GM12878 (cell line): ENCODE measurements at regions not wholly inside any gene's neighbourhood (a gene's known extent, or its start where the extent isn't known, plus 50 kb on each side); places are given as distances from the start of the nearest gene placed in this dataset.

Experiments used
- ATAC-seq: fragments of 200-7000 bp; cut with Tn5 transposase; 3 replicates; pipeline ENCODE4 v1.9.1; 2020; ENCODE audit warnings: mild to moderate bottlenecking, moderate library complexity
- BruUV-seq: library from RNA; stranded (reverse); fragments of 400-500 nt; replicated peaks from 2 replicates; lab custom pipeline; 2021; lab: Mats Ljungman, UMichigan
- CTCF ChIA-PET: fragments of 300-600 bp; sonication (Branson Sonifier 250); formaldehyde crosslinking; extraction: SDS; loops from one replicate; lab custom pipeline; 2021; ENCODE audit warnings: inconsistent platforms; lab: Yijun Ruan, JAX
- POLR2A ChIA-PET: fragments of 350-600 bp; formaldehyde crosslinking; extraction: SDS; loops from one replicate; lab custom pipeline; 2021; ENCODE audit warnings: inconsistent platforms; lab: Charles Lee
- RAD21 ChIA-PET: fragments of 300-600 bp; sonication (Branson Sonifier 250); formaldehyde crosslinking; loops from one replicate; lab custom pipeline; 2023; ENCODE audit warnings: antibody characterized with exemption; ENCODE audit not compliant: unreplicated experiment; lab: Charles Lee
- SMC1A ChIA-PET: fragments of 300-600 bp; sonication (Branson Sonifier 250); formaldehyde crosslinking; loops from one replicate; lab custom pipeline; 2023; ENCODE audit not compliant: unreplicated experiment, uncharacterized antibody; lab: Charles Lee
- DNase-seq: peaks from one replicate; pipeline ENCODE4 v3.0.0-alpha.2; 2011; ENCODE audit warnings: low read depth, low spot score
- FAIRE-seq: peaks from 3 replicates; lab custom pipeline; 2011; peaks lifted over from hg19 to GRCh38; lab: Jason Lieb, UNC
- H2AFZ ChIP-seq: 2 replicates; pipeline ENCODE4 v1.6.0; 2011; ENCODE audit warnings: low read depth, low read length, control low read depth; ENCODE audit not compliant: control insufficient read depth
- H3K27ac ChIP-seq: 2 replicates; pipeline ENCODE4 v1.5.1; 2011; ENCODE audit warnings: control low read depth; ENCODE audit not compliant: control insufficient read depth, insufficient read depth
- H3K27me3 ChIP-seq, 2 experiments: replicated peaks in 1 of 2; 2 replicates each; pipeline versions ENCODE4 v1.6.0 to v1.6.1; 2011; ENCODE audit warnings: low read length in 1 of 2; ENCODE audit not compliant: control insufficient read depth in 2 of 2, insufficient read depth in 2 of 2
- H3K36me3 ChIP-seq, 2 experiments: 2 replicates each; pipeline ENCODE4 v1.5.1; 2011; ENCODE audit warnings: low read length in 1 of 2; ENCODE audit not compliant: control insufficient read depth in 2 of 2, insufficient read depth in 2 of 2
- H3K4me1 ChIP-seq: 2 replicates; pipeline ENCODE4 v1.6.1; 2011; ENCODE audit warnings: mild to moderate bottlenecking, low read length, moderate library complexity, mixed read lengths; ENCODE audit not compliant: control insufficient read depth, insufficient read depth
- H3K4me2 ChIP-seq: 2 replicates; pipeline ENCODE4 v1.6.0; 2011; ENCODE audit warnings: control low read depth; ENCODE audit not compliant: control insufficient read depth, insufficient read depth
- H3K4me3 ChIP-seq: fragments of 200-600 bp; sonication (generic); 2 replicates; pipeline ENCODE4 v1.5.1; 2016
- H3K79me2 ChIP-seq: 2 replicates; pipeline ENCODE4 v1.6.0; 2011; ENCODE audit warnings: low read length; ENCODE audit not compliant: control insufficient read depth, insufficient read depth
- H3K9ac ChIP-seq: 2 replicates; pipeline ENCODE4 v1.8.0; 2011; ENCODE audit warnings: low read length, control low read depth, mixed read lengths; ENCODE audit not compliant: control insufficient read depth, insufficient read depth
- H3K9me3 ChIP-seq: replicated peaks from 3 replicates; pipeline ENCODE4 v1.5.1; 2011; ENCODE audit warnings: mild to moderate bottlenecking, low read length; ENCODE audit not compliant: control insufficient read depth, insufficient read depth
- H4K20me1 ChIP-seq: 2 replicates; pipeline ENCODE4 v1.6.0; 2011; ENCODE audit not compliant: control insufficient read depth, insufficient read depth
- GABPA ChIP-seq: IDR thresholded peaks from 2 replicates; pipeline ENCODE4 v1.6.1; 2014; ENCODE audit warnings: antibody characterized with exemption, low read depth, mild to moderate bottlenecking, inconsistent platforms
- HDGF ChIP-seq: fragments of 450-650 bp; IDR thresholded peaks from 2 replicates; pipeline ENCODE4 v1.6.1; 2016; ENCODE audit warnings: antibody characterized with exemption
- IKZF1 ChIP-seq: fragments of 450-650 bp; conservative IDR thresholded peaks from 2 replicates; pipeline ENCODE4 v1.6.1; 2017; ENCODE audit warnings: antibody characterized with exemption, mild to moderate bottlenecking
- MEF2A ChIP-seq: IDR thresholded peaks from 2 replicates; pipeline ENCODE4 v1.6.1; 2011; ENCODE audit warnings: low read depth, mild to moderate bottlenecking, low read length, moderate library complexity; ENCODE audit not compliant: insufficient read depth
- NBN ChIP-seq: fragments of 450-650 bp; IDR thresholded peaks from 2 replicates; pipeline ENCODE4 v1.6.1; 2016
- NFIC ChIP-seq: IDR thresholded peaks from 2 replicates; pipeline ENCODE4 v1.6.1; 2012; ENCODE audit warnings: low read depth, mild to moderate bottlenecking, inconsistent platforms, low read length, moderate library complexity
- RAD21 ChIP-seq: IDR thresholded peaks from 2 replicates; pipeline ENCODE4 v1.6.1; 2011; ENCODE audit warnings: mild to moderate bottlenecking, low read depth, low read length, moderate library complexity; ENCODE audit not compliant: insufficient read depth
- RCOR1 ChIP-seq: conservative IDR thresholded peaks from 2 replicates; pipeline ENCODE4 v1.6.1; 2012; ENCODE audit warnings: low read depth, low read length, improper control_type of control experiment
- RELB ChIP-seq: fragments of 450-650 bp; IDR thresholded peaks from 2 replicates; pipeline ENCODE4 v1.6.1; 2017; ENCODE audit warnings: low read depth, mild to moderate bottlenecking, moderate library complexity
- RUNX3 ChIP-seq: IDR thresholded peaks from 2 replicates; pipeline ENCODE4 v1.6.1; 2012; ENCODE audit warnings: low read length, inconsistent platforms
- SMAD1 ChIP-seq: fragments of 450-650 bp; IDR thresholded peaks from 2 replicates; pipeline ENCODE4 v1.6.1; 2018; ENCODE audit warnings: mild to moderate bottlenecking, low read depth; ENCODE audit not compliant: partially characterized antibody
- SRF ChIP-seq, 2 experiments: IDR thresholded peaks; 2 replicates each; pipeline ENCODE4 v1.6.1; 2011; ENCODE audit warnings: low read depth in 2 of 2, low read length in 2 of 2, mild to moderate bottlenecking in 1 of 2, moderate library complexity in 1 of 2
- YY1 ChIP-seq: IDR thresholded peaks from 2 replicates; pipeline ENCODE4 v1.6.1; 2011; ENCODE audit warnings: low read depth, mild to moderate bottlenecking, low read length
- WGBS: methylation state at CpG from one replicate; pipeline ENCODE4 v1.1.6; 2016; ENCODE audit warnings: low lambda C conversion rate; ENCODE audit not compliant: insufficient replicate concordance, insufficient coverage; ENCODE audit errors: missing lambda C conversion rate; 5-methylcytosine and 5-hydroxymethylcytosine counted together
- in situ Hi-C: fragments of 300-500 bp; cut with MboI; formaldehyde crosslinking; loops from 9 replicates; pipeline ENCODE4 v1.14.3; 2018; ENCODE audit warnings: mixed read lengths
- intact Hi-C: fragments of 100-400 bp; cut with micrococcal nuclease; formaldehyde crosslinking; loops from one replicate; pipeline ENCODE4 v1.14.2; 2022; ENCODE audit not compliant: unreplicated experiment
- TF ChIP-seq, protein P1 (sequence below): fragments of 450-650 bp; IDR thresholded peaks from 2 replicates; pipeline ENCODE4 v1.6.1; 2017; ENCODE audit warnings: mild to moderate bottlenecking, moderate library complexity
- TF ChIP-seq, protein P2 (sequence below): IDR thresholded peaks from 2 replicates; pipeline ENCODE4 v1.6.1; 2012; ENCODE audit warnings: low read depth, low read length, improper control_type of control experiment

DNA sequence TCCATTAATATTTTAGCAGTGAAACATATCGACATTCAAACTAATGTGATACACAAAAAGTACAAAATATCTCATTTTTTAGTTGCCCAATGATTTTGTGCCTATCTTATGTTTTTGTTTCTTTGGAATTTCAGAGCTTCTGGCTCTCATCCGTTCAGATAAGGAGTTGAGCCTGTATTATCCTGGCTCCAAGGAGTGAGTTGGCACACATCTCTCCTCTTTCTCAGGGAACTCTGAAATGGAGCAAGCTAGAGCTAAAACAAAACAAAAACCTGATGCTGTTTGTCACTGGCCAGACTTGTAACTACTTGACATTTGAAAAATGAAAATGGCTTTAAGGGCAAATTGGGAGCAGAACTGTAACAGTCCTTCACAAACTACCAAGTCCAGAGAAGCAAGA, 131.3 kb upstream of the SLC28A3 start:
- CTCF ChIA-PET: no interaction called here
- in situ Hi-C loops: loop anchor here (25.0 kb wide), 1 partner anchor 110 kb away; no protein-coding TSS in a partner anchor

DNA sequence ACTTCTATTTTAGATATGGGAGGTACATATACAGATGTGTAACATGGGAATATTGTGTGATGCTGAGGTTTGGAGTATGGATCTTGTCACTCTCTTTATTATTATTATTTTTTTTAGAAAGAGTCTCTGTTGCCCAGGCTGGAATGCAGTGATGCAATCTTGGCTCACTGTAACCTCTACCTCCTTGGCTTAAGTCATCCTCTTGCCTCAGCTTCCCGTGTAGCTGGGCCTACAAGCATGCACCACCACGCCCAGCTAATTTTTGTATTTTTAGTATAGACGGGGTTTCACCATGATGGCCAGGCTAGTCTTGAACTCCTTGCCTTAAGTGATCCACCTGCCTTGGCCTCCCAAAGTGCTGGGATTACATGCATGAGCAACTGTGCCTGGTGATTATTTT, 138.4 kb upstream of the SLC28A3 start:
- no peaks in the 10 kb centered on the region; the same call in 2 of the 3 replicates for H3K9me3 ChIP-seq
- SMC1A ChIA-PET: interaction anchor here (1.1 kb wide), 1 partner anchor 12 kb away, joined by 3 read pairs; no protein-coding TSS in a partner anchor
- H3K36me3 ChIP-seq: no peaks in the 10 kb centered on the region
- no peak overlapping the region for H2AFZ ChIP-seq
- intact Hi-C loops (no loop called here), in situ Hi-C loops (no loop called here)
- BruUV-seq: no TSS peak
- FAIRE-seq (no peak), ATAC-seq (no peak), DNase-seq (no peak)
- H3K4me1 ChIP-seq: no peaks in the 10 kb centered on the region
- H3K9ac ChIP-seq: no peak overlapping the region
- no peak overlapping the region for H3K4me2 ChIP-seq
- H3K4me3 ChIP-seq: no peak overlapping the region
- CTCF ChIA-PET: no interaction called here
- no peak overlapping the region for H3K27ac ChIP-seq
- H3K27me3 ChIP-seq: no peaks in the 10 kb centered on the region; a peak in 1 of 4 replicates
- WGBS: 50% methylated on average over 3 of the region's 3 CpGs
- POLR2A ChIA-PET: no interaction called here
- RAD21 ChIA-PET: no interaction called here
- H3K79me2 ChIP-seq: no peaks in the 10 kb centered on the region
- H4K20me1 ChIP-seq: no peaks in the 10 kb centered on the region
- TF ChIP-seq, protein P1, sequence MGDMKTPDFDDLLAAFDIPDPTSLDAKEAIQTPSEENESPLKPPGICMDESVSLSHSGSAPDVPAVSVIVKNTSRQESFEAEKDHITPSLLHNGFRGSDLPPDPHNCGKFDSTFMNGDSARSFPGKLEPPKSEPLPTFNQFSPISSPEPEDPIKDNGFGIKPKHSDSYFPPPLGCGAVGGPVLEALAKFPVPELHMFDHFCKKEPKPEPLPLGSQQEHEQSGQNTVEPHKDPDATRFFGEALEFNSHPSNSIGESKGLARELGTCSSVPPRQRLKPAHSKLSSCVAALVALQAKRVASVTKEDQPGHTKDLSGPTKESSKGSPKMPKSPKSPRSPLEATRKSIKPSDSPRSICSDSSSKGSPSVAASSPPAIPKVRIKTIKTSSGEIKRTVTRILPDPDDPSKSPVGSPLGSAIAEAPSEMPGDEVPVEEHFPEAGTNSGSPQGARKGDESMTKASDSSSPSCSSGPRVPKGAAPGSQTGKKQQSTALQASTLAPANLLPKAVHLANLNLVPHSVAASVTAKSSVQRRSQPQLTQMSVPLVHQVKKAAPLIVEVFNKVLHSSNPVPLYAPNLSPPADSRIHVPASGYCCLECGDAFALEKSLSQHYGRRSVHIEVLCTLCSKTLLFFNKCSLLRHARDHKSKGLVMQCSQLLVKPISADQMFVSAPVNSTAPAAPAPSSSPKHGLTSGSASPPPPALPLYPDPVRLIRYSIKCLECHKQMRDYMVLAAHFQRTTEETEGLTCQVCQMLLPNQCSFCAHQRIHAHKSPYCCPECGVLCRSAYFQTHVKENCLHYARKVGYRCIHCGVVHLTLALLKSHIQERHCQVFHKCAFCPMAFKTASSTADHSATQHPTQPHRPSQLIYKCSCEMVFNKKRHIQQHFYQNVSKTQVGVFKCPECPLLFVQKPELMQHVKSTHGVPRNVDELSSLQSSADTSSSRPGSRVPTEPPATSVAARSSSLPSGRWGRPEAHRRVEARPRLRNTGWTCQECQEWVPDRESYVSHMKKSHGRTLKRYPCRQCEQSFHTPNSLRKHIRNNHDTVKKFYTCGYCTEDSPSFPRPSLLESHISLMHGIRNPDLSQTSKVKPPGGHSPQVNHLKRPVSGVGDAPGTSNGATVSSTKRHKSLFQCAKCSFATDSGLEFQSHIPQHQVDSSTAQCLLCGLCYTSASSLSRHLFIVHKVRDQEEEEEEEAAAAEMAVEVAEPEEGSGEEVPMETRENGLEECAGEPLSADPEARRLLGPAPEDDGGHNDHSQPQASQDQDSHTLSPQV: no peak
- TF ChIP-seq RCOR1 (no peak), YY1 (no peak), IKZF1 (no peak), SMAD1 (no peak), GABPA (no peak), RELB (no peak), NBN (no peak), SRF (IDR thresholded peaks at IDR 0.05; ENCODE audit: low read depth in 2 of 2, low read length in 2 of 2) (no peak), RUNX3 (no peak)
- TF ChIP-seq, protein P2, sequence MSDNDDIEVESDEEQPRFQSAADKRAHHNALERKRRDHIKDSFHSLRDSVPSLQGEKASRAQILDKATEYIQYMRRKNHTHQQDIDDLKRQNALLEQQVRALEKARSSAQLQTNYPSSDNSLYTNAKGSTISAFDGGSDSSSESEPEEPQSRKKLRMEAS: no peak

More for the DNA sequence above, 131.3 kb upstream of the SLC28A3 start:
- Histone ChIP-seq H3K36me3 (no peaks in the 10 kb centered on the region), H3K9ac (no peak overlapping the region), H4K20me1 (no peaks in the 10 kb centered on the region), H3K4me3 (no peak overlapping the region), H3K4me2 (no peak overlapping the region), H3K79me2 (no peaks in the 10 kb centered on the region), H2AFZ (no peak overlapping the region), H3K27ac (no peak overlapping the region), H3K9me3 (no peaks in the 10 kb centered on the region; the same call in 2 of the 3 replicates), H3K27me3 (no peaks in the 10 kb centered on the region), H3K4me1 (no peaks in the 10 kb centered on the region)
- ChIA-PET POLR2A (no interaction called here), SMC1A (interaction anchor here (0.7 to 0.8 kb wide), 2 partner anchors 14 to 479 kb away, joined by 3 to 5 read pairs; no protein-coding TSS in a partner anchor), RAD21 (no interaction called here)
- FAIRE-seq (no peak), ATAC-seq (no peak), DNase-seq (no peak)
- 0% methylated on average over 2 of the region's 2 CpGs for WGBS
- intact Hi-C loops: no loop called here
- TF ChIP-seq MEF2A: no peak
- TF ChIP-seq HDGF: no peak
- TF ChIP-seq RAD21: no peak
- no peak for TF ChIP-seq NFIC
- BruUV-seq: no TSS peak
